ENCODE measurements at regions not wholly inside any gene's neighbourhood (a gene's known extent, or its start where the extent isn't known, plus 50 kb on each side); places are given as distances from the start of the nearest gene placed in this dataset.

GRCh38 chr6:1049170-1049569 lies 262.7 kb upstream of the FOXQ1 start:
- ChIA-PET CTCF (no interaction called here), POLR2A (no interaction called here)
- no peak overlapping the region for H3K27ac Mint-ChIP-seq
- no peaks in the 10 kb centered on the region for H3K9me3 Mint-ChIP-seq (ENCODE audit: insufficient read depth)
- DNase-seq (no peak), ATAC-seq (no peak)
- peaks cover 17% of the 10 kb centered on the region for H3K27me3 Mint-ChIP-seq (ENCODE audit: low read depth)
- H3K36me3 Mint-ChIP-seq (ENCODE audit: low read depth) = no peaks in the 10 kb centered on the region
- no peaks in the 10 kb centered on the region for H3K4me1 Mint-ChIP-seq (ENCODE audit: low read depth)
- H3K4me3 Mint-ChIP-seq = no peak overlapping the region

DNA sequence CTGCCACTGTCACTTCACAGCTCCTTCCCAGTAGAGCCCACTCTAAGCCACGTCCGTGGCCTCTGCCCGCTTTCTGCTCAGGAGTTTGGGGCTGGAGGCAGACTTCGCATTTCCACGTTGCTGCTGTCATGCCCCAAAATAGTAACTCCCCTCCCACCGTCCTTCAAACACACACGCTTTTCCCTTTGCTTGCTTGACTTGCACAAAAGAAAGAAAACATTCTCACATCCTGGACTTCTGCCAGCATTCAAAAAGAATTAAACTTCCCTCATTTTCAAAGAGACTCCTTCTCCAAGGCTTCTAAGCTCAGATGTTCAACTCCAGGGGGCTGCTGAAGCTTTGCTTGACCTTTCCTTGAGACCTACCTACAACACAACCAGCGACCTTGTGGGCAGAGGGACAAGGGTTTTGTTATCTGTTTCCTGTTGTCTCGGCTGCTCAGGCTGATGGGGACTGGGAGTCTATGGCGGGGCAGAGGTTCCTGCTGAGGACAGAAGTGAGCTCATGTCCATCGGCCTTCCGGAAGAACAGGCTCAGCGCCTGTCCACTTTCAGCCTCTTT lies 263.8 kb upstream of the FOXQ1 start:
- Mint-ChIP-seq H3K4me1 (ENCODE audit: low read depth) (no peaks in the 10 kb centered on the region), H3K36me3 (ENCODE audit: low read depth) (no peaks in the 10 kb centered on the region), H3K9me3 (ENCODE audit: insufficient read depth) (no peaks in the 10 kb centered on the region), H3K4me3 (no peak overlapping the region), H3K27me3 (ENCODE audit: low read depth) (peaks cover 17% of the 10 kb centered on the region), H3K27ac (no peak overlapping the region)
- DNase-seq (no peak), ATAC-seq (no peak)
- POLR2A ChIA-PET = no interaction called here
- CTCF ChIA-PET = no interaction called here

GRCh38 chr6:1045239-1045638 lies 266.7 kb upstream of the FOXQ1 start:
- ChIA-PET CTCF (no interaction called here), POLR2A (no interaction called here)
- Mint-ChIP-seq H3K4me3 (no peak overlapping the region), H3K4me1 (ENCODE audit: low read depth) (no peaks in the 10 kb centered on the region), H3K9me3 (ENCODE audit: insufficient read depth) (no peaks in the 10 kb centered on the region), H3K27ac (no peak overlapping the region), H3K36me3 (ENCODE audit: low read depth) (no peaks in the 10 kb centered on the region), H3K27me3 (ENCODE audit: low read depth) (peaks cover 19% of the 10 kb centered on the region)
- DNase-seq = no peak
- no peak for ATAC-seq

DNA sequence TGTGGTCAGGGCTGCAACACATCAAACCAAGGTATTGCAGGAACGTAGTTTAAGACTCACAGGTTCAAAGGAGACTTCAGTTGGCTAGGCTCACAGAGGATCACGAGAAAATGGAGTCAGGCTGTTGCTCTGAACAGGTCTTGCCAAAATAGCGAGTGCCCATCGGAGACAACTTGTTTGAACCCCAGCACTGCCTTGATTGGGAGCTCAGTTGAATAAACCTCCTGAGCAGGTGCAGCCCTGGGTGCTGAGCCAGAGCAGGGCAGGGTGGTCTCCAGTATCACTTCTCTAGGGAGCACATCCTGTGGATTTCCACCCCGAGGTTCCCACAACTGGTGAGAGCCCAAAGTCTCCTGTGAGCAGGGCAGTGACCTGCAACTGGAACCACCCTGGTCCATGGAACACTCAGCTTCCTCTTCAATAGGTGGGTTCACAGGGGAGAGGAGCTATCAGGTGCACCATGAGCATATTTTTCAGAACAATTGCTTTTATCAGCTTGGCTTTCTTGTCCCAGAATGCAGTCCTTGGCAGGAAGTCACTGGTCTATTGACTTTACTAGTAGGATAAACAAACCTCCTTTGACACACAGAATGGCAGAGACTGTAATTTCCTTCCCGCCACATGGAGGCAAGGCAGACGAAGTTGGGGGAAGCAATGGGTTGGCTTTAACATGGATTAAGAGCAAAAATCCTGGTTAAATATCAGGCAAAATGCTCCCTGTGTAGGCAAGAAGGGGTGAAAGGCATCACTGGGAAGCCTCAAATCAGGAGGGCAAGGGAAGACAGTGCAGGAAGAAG lies 267.7 kb upstream of the FOXQ1 start:
- ATAC-seq (no peak), DNase-seq (no peak)
- Mint-ChIP-seq H3K36me3 (ENCODE audit: low read depth) (no peaks in the 10 kb centered on the region), H3K4me3 (no peak overlapping the region), H3K27ac (no peak overlapping the region), H3K9me3 (ENCODE audit: insufficient read depth) (no peaks in the 10 kb centered on the region), H3K27me3 (ENCODE audit: low read depth) (peaks cover 16% of the 10 kb centered on the region), H3K4me1 (ENCODE audit: low read depth) (no peaks in the 10 kb centered on the region)
- POLR2A ChIA-PET = no interaction called here
- CTCF ChIA-PET = no interaction called here

DNA sequence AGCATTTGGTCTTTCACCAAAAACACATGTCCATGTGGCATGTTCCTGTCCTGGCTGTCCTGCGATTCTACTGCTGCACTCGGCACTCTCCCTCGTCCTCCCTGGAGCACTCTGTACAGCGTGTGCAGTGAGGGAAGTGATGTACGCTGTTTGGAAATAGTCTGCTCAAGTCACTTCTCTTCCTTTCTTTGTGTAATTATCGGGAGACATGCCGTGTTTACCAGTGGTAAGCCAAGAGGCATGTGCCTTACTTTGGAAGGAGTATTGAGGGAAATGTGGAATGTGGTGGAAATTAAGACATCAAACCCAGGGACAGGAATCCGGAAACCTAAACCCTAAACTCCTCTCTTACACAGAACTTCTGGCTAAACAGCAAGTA lies 268.5 kb upstream of the FOXQ1 start:
- peaks cover 16% of the 10 kb centered on the region for H3K27me3 Mint-ChIP-seq (ENCODE audit: low read depth)
- POLR2A ChIA-PET = no interaction called here
- H3K9me3 Mint-ChIP-seq (ENCODE audit: insufficient read depth) = no peaks in the 10 kb centered on the region
- H3K4me1 Mint-ChIP-seq (ENCODE audit: low read depth) = no peaks in the 10 kb centered on the region
- no peak overlapping the region for H3K4me3 Mint-ChIP-seq
- DNase-seq (no peak), ATAC-seq (no peak)
- H3K36me3 Mint-ChIP-seq (ENCODE audit: low read depth) = no peaks in the 10 kb centered on the region
- no peak overlapping the region for H3K27ac Mint-ChIP-seq
- CTCF ChIA-PET = no interaction called here

DNA sequence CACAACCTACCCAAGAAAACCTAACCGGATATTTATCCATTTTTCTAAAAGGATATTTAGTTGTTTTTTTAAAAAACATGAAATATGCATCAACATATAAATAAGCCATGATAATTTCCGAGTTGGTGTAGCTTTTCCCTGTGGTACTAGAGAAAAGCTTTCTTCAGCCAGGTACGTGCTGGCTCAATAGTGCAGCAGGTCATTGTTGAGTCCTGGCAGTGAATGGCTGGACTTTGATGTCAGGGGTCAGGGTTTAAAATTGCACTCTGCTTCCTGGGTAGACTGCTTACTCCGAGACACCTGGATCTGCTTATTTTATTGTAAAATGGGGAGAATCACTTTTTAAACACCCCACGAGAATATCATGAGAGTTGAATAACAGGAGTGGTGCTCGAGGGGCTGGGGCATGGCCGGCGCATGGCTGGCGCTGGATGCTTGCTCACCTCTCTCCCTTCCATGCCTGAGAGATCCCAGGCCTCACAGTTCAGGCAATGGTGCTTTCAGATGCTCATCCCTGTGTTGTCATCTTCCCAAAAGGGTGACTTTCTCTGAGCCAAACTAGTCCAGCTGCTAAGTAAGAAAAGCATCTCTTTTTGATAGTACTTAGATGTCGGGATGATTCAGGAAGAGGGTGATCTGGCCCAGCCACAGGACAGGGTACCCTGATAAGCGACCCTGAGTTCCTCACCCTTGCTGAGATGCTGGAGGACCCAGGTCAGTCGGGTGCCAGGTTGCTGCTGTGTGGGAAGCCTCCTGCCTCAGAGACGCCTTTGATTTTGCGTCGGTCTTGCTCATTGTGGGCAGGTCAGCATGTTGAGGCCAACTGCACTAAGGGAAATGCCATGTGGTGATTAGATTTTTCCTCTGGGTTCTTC lies 269.1 kb upstream of the FOXQ1 start:
- POLR2A ChIA-PET = no interaction called here
- no peaks in the 10 kb centered on the region for H3K36me3 Mint-ChIP-seq (ENCODE audit: low read depth)
- peaks cover 15% of the 10 kb centered on the region for H3K27me3 Mint-ChIP-seq (ENCODE audit: low read depth)
- ATAC-seq (no peak), DNase-seq (no peak)
- no peaks in the 10 kb centered on the region for H3K9me3 Mint-ChIP-seq (ENCODE audit: insufficient read depth)
- no peak overlapping the region for H3K27ac Mint-ChIP-seq
- no peak overlapping the region for H3K4me3 Mint-ChIP-seq
- H3K4me1 Mint-ChIP-seq (ENCODE audit: low read depth) = no peaks in the 10 kb centered on the region
- CTCF ChIA-PET = no interaction called here

GRCh38 chr6:1040393-1040792 lies 271.5 kb upstream of the FOXQ1 start:
- ChIA-PET POLR2A (no interaction called here), CTCF (no interaction called here)
- no peak for DNase-seq
- Mint-ChIP-seq H3K27ac (no peak overlapping the region), H3K4me1 (ENCODE audit: low read depth) (no peaks in the 10 kb centered on the region), H3K27me3 (ENCODE audit: low read depth) (peaks cover 10% of the 10 kb centered on the region), H3K9me3 (ENCODE audit: insufficient read depth) (no peaks in the 10 kb centered on the region), H3K4me3 (no peak overlapping the region), H3K36me3 (ENCODE audit: low read depth) (no peaks in the 10 kb centered on the region)
- no peak for ATAC-seq

DNA sequence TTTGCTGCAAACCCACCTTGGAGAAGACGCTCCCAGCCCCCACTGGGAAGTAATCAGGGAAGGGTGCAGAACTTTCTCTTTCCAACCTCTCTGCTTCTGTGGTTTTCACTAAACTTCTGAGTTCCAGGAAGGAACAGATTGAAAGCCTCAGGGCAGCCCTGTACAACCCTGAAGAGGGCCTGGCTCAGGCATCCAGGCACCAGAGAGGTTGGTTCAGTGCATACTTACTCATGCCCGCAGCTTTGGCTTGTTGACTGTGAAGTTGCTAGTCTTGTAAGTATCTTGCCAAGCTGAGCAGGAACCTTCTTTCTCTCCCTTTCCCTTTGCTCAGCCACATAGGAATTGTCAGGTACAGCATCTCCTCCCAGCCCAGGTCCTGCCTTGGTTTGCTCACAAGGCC lies 272.2 kb upstream of the FOXQ1 start:
- CTCF ChIA-PET = no interaction called here
- POLR2A ChIA-PET = no interaction called here
- ATAC-seq (no peak), DNase-seq (no peak)
- Mint-ChIP-seq H3K27me3 (ENCODE audit: low read depth) (peaks cover 7% of the 10 kb centered on the region), H3K4me1 (ENCODE audit: low read depth) (no peaks in the 10 kb centered on the region), H3K27ac (no peak overlapping the region), H3K4me3 (no peak overlapping the region), H3K9me3 (ENCODE audit: insufficient read depth) (no peaks in the 10 kb centered on the region), H3K36me3 (ENCODE audit: low read depth) (no peaks in the 10 kb centered on the region)

DNA sequence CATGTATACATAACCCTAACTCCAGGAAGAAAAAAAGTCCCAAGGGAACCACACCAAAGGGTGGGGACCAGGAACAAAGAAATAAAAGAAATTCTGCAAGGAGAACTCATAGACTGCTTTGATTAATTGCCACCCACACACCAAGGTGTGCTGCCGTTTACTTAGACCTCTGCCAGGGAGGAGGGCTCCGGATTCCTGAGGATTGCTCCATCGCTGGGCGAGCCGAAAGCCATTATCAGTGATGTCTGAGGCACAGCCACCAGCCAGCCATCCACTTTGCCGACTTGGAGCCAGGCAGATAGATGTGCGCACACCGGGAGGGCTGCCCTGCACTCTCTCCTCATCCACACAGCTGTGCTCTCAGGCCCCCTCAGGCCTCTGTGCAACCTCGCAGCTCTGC lies 272.7 kb upstream of the FOXQ1 start:
- no peak overlapping the region for H3K27ac Mint-ChIP-seq
- DNase-seq (no peak), ATAC-seq (no peak)
- POLR2A ChIA-PET = no interaction called here
- CTCF ChIA-PET = no interaction called here
- H3K4me3 Mint-ChIP-seq = no peak overlapping the region
- no peaks in the 10 kb centered on the region for H3K9me3 Mint-ChIP-seq (ENCODE audit: insufficient read depth)
- H3K36me3 Mint-ChIP-seq (ENCODE audit: low read depth) = no peaks in the 10 kb centered on the region
- no peaks in the 10 kb centered on the region for H3K4me1 Mint-ChIP-seq (ENCODE audit: low read depth)
- H3K27me3 Mint-ChIP-seq (ENCODE audit: low read depth) = peaks cover 5% of the 10 kb centered on the region

DNA sequence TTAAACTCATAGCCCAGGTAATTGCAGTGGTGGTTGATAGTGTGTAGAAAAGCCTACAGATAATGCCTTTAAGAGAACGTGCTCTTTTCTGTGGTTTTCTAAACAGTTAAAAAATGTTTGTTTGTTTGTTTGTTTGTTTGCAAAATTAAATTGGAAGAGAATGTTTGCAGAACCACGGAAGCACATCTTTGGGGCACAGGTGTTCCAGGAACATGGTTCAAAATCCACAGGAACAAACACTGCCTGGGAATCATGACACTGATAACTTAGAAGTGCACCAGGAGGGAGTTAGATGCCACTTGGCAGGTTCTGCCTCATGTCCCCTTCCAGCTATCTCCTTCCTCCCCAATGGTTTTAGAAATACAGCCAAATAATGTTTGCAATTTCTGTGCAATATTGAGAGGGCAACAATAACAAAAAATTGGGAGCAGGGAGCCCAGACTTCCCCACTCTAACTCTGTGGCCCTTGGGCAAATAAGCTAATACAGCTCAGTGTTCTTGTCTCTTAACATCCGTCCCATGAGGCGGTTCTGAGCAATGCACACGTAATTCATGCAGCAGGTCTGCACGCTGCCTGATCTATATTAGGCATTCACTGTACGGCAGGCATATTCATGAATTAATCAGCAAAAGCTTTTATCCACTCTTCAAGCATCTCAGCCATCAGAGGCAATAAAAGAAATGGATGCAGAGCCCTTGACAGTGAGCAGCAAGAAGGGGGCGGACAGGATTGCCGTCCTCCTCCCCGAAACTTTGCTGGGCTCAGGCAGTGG lies 274.3 kb upstream of the FOXQ1 start:
- Mint-ChIP-seq H3K9me3 (ENCODE audit: insufficient read depth) (no peaks in the 10 kb centered on the region), H3K36me3 (ENCODE audit: low read depth) (no peaks in the 10 kb centered on the region), H3K4me3 (no peak overlapping the region), H3K27me3 (ENCODE audit: low read depth) (peaks cover 6% of the 10 kb centered on the region), H3K4me1 (ENCODE audit: low read depth) (no peaks in the 10 kb centered on the region), H3K27ac (no peak overlapping the region)
- no peak for ATAC-seq
- POLR2A ChIA-PET = no interaction called here
- DNase-seq = no peak
- CTCF ChIA-PET = no interaction called here

- ATAC-seq (no peak), DNase-seq (no peak)
- Mint-ChIP-seq H3K27ac (no peak overlapping the region), H3K9me3 (ENCODE audit: insufficient read depth) (no peaks in the 10 kb centered on the region), H3K4me3 (no peak overlapping the region), H3K27me3 (ENCODE audit: low read depth) (peaks cover 6% of the 10 kb centered on the region), H3K4me1 (ENCODE audit: low read depth) (no peaks in the 10 kb centered on the region), H3K36me3 (ENCODE audit: low read depth) (no peaks in the 10 kb centered on the region)
- ChIA-PET CTCF (no interaction called here), POLR2A (no interaction called here)
These were observed 276.5 kb upstream of the FOXQ1 start for GRCh38 chr6:1035401-1035800.

DNA sequence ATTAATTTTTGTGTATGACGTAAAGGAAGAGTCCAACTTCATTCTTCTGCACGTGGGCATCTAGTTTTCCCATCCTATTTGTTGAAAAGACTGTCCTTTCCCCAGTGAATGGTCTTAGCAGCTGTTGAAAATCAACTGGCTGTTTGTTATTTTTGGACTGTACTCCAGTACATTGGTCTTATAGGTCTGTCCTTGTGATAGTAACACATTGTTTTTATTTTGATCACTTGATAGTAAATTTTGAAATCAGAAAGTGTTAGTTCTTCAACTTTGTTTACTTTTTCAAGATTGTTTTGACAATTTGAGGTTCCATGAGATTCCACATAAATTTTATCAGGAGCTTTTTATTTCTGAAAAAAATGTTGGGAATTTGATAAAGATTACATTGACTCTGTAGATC lies 280.2 kb upstream of the FOXQ1 start:
- DNase-seq (no peak), ATAC-seq (no peak)
- CTCF ChIA-PET = no interaction called here
- H3K9me3 Mint-ChIP-seq (ENCODE audit: insufficient read depth) = no peaks in the 10 kb centered on the region
- no peaks in the 10 kb centered on the region for H3K4me1 Mint-ChIP-seq (ENCODE audit: low read depth)
- H3K4me3 Mint-ChIP-seq = no peak overlapping the region
- POLR2A ChIA-PET = no interaction called here
- no peaks in the 10 kb centered on the region for H3K36me3 Mint-ChIP-seq (ENCODE audit: low read depth)
- peaks cover 4% of the 10 kb centered on the region for H3K27me3 Mint-ChIP-seq (ENCODE audit: low read depth)
- H3K27ac Mint-ChIP-seq = no peak overlapping the region
